IgD-negative memory B cell (primary cell): ENCODE measurements at regions not wholly inside any gene's neighbourhood (a gene's known extent, or its start where the extent isn't known, plus 50 kb on each side); places are given as distances from the start of the nearest gene placed in this dataset.
A peak's percentile ranks its signal among the peaks of the same experiment; 100 is the strongest.

Source experiments
- H3K27ac Mint-ChIP-seq, 3 donors: one replicate each; pipeline ENCODE4 v1.8.0; 2020 to 2022; ENCODE audit warnings: mild to moderate bottlenecking in 3 of 3, mixed read lengths in 3 of 3, moderate library complexity in 1 of 3
- H3K27me3 Mint-ChIP-seq: one replicate; pipeline ENCODE4 v1.8.0; 2021; ENCODE audit warnings: mixed read lengths
- H3K36me3 Mint-ChIP-seq: one replicate; pipeline ENCODE4 v1.8.0; 2020; ENCODE audit warnings: mild to moderate bottlenecking, mixed read lengths
- H3K4me1 Mint-ChIP-seq, 3 donors: one replicate each; pipeline ENCODE4 v1.8.0; 2020 to 2022; ENCODE audit warnings: mixed read lengths in 3 of 3, mild to moderate bottlenecking in 1 of 3
- H3K4me3 Mint-ChIP-seq, 4 donors: one replicate each; pipeline ENCODE4 v1.8.0; 2020 to 2022; ENCODE audit warnings: mild to moderate bottlenecking in 4 of 4, mixed read lengths in 4 of 4, moderate library complexity in 3 of 4
- H3K9me3 Mint-ChIP-seq, 3 donors: one replicate each; pipeline ENCODE4 v1.8.0; 2020 to 2021; ENCODE audit warnings: mixed read lengths in 3 of 3, mild to moderate bottlenecking in 1 of 3

GRCh38 chr4:82225030-82225429 lies 148.8 kb downstream of the HNRNPD start:
- Mint-ChIP-seq H3K9me3 (peaks cover 0 to 3% (median 3%) of the 10 kb centered on the region in 3 donors), H3K4me3 (peak overlapping the region in 1 of 4 donors; percentile 23), H3K36me3 (no peaks in the 10 kb centered on the region), H3K27ac (no peak overlapping the region), H3K27me3 (peaks cover 10% of the 10 kb centered on the region), H3K4me1 (peaks cover 4 to 11% (median 6%) of the 10 kb centered on the region in 3 donors)

- H3K36me3 Mint-ChIP-seq = no peaks in the 10 kb centered on the region
These were observed 150.1 kb downstream of the HNRNPD start for GRCh38 chr4:82223715-82224114.

DNA sequence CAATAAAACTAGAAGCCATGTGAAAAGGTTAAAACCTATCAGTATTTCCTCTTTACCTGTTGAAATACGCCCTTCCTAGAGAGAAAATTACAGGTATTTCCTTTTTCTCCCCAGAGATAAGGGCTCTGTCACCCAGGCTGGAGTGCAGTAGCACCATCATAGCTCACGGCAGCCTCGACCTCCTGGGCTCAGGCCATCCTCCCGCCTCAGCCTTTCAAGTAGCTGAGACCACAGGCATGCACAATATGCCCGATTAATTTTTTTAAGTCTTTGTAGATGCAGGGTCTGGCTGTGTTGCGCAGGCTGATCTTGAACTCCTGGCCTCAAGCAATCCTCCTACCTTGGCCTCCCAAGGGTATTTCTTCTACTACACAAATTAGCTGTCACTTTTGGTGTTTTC lies 154.4 kb downstream of the HNRNPD start:
- H3K36me3 Mint-ChIP-seq = no peaks in the 10 kb centered on the region
- H3K27me3 Mint-ChIP-seq = no peaks in the 10 kb centered on the region
- H3K27ac Mint-ChIP-seq = no peak overlapping the region
- H3K4me1 Mint-ChIP-seq = peaks cover 4 to 10% (median 10%) of the 10 kb centered on the region in 3 donors
- H3K4me3 Mint-ChIP-seq = no peak overlapping the region
- peaks cover 1 to 3% (median 3%) of the 10 kb centered on the region in 3 donors for H3K9me3 Mint-ChIP-seq

More at GRCh38 chr4:82223715-82224114, 150.1 kb downstream of the HNRNPD start:
- Mint-ChIP-seq H3K4me3 (peak overlapping the region in 3 of 4 donors; percentile 51 to 77 (median 54)), H3K27me3 (peaks cover 4% of the 10 kb centered on the region), H3K4me1 (peaks cover 4 to 13% (median 6%) of the 10 kb centered on the region in 3 donors), H3K9me3 (peaks cover 0 to 3% (median 3%) of the 10 kb centered on the region in 3 donors), H3K27ac (no peak overlapping the region)

- Mint-ChIP-seq H3K27me3 (no peaks in the 10 kb centered on the region), H3K27ac (no peak overlapping the region), H3K4me1 (peaks cover 4 to 7% (median 4%) of the 10 kb centered on the region in 3 donors), H3K36me3 (no peaks in the 10 kb centered on the region), H3K9me3 (peaks cover 1 to 3% (median 3%) of the 10 kb centered on the region in 3 donors), H3K4me3 (no peak overlapping the region)
These were observed 155.6 kb downstream of the HNRNPD start for GRCh38 chr4:82217986-82218715.

GRCh38 chr4:82216219-82216618 lies 157.6 kb downstream of the HNRNPD start:
- Mint-ChIP-seq H3K27me3 (peaks cover 1% of the 10 kb centered on the region), H3K9me3 (peaks cover 0 to 2% (median 1%) of the 10 kb centered on the region in 3 donors), H3K36me3 (no peaks in the 10 kb centered on the region), H3K27ac (no peak overlapping the region), H3K4me1 (peaks cover 4 to 8% (median 5%) of the 10 kb centered on the region in 3 donors), H3K4me3 (no peak overlapping the region)

- no peaks in the 10 kb centered on the region for H3K36me3 Mint-ChIP-seq
- H3K9me3 Mint-ChIP-seq = peaks cover 0 to 2% (median 1%) of the 10 kb centered on the region in 3 donors
- H3K27ac Mint-ChIP-seq = no peak overlapping the region
- H3K27me3 Mint-ChIP-seq = peaks cover 1% of the 10 kb centered on the region
- peaks cover 4 to 8% (median 6%) of the 10 kb centered on the region in 3 donors for H3K4me1 Mint-ChIP-seq
- H3K4me3 Mint-ChIP-seq = no peak overlapping the region
These were observed 158.0 kb downstream of the HNRNPD start for GRCh38 chr4:82215800-82216199.

- Mint-ChIP-seq H3K27me3 (peaks cover 1% of the 10 kb centered on the region), H3K9me3 (peaks cover 0 to 1% (median 0%) of the 10 kb centered on the region in 3 donors), H3K4me1 (peaks cover 4 to 8% (median 6%) of the 10 kb centered on the region in 3 donors), H3K36me3 (no peaks in the 10 kb centered on the region), H3K4me3 (no peak overlapping the region), H3K27ac (no peak overlapping the region)
These were observed 158.8 kb downstream of the HNRNPD start for GRCh38 chr4:82215039-82215438.

DNA sequence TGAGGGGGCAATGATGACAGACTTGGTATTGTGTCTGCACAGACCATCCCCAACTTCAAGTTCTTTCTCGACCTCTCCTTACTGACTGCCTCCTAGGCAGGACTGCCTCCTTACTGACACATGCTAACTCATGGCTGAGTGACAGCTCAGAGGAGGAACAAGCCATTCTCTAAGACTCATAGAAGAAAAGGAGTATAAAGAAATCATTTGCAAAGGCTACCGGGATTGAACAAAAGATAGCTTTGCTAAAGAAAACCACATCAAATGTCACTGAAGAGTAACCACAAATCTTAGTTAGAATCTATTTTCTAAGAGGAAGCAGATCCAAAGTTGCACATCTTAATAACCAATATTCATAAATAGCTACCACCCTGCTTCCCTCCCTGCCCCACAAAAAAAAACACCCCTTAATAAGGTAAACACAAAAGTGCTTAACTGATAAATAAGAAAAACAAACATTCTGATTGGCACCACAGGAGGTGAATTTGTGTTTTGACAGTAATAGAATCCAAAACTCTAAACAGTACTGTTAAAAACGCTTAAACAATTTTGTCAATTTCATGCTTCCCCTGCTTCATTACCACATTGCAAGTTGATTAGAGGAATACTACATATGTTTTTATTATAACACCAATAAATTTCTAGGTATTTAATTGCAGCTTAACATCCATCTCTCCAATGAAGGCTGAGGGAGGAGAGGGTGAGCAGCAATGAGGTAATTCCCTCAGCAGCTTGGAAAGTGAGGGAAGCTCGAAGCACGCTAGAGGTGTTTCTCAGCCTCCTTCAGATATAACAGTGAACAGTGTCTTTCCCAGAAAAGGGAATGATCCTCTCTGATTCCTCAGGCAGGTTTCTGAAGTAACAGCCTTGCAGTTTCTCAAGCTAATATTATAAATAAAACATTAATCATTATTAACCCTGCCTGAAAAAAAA lies 160.0 kb downstream of the HNRNPD start:
- no peak overlapping the region for H3K4me3 Mint-ChIP-seq
- no peaks in the 10 kb centered on the region for H3K36me3 Mint-ChIP-seq
- H3K4me1 Mint-ChIP-seq = peaks cover 4 to 6% (median 6%) of the 10 kb centered on the region in 3 donors
- peaks cover 1% of the 10 kb centered on the region for H3K27me3 Mint-ChIP-seq
- H3K27ac Mint-ChIP-seq = no peak overlapping the region
- peaks cover 0 to 1% (median 0%) of the 10 kb centered on the region in 3 donors for H3K9me3 Mint-ChIP-seq

DNA sequence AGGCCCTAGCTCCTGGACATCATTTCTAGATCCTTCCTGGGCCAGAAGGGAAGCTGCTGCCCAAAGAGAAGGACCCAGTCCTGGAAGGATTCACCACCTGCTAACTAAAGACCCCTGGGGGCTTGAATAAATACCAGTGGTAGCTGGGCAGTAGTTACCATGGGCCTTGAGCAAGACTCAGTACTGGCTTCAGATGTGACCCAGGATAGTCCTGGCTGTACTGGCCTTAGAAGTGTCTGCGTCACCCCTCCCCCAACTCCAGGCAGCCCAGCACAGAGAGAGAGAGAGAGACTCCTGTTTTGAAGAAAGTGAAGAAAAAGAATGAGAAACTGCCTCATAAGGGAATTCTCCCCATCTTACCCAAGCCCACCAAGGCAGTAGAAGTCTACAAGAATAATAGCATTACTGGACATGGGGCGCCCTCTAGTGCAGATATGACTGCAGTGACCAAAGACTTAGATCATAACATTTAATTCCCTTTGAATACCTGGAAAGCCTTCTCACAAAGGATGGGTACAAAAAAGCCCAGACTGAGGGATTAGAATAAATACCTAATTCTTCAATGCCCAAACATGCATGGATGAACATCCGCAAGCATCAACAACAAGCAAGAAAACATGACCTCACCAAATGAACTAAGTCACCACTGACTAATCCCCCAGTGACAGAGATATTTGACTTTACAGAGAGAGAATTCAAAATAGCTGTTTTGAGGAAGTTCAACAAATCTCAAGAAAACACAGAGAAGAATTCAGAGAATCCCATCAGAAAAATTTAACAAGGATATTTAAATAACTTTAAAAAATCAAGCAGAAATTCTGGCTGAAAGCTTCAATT lies 171.8 kb downstream of the HNRNPD start:
- no peaks in the 10 kb centered on the region for H3K36me3 Mint-ChIP-seq
- H3K27me3 Mint-ChIP-seq = peaks cover 3% of the 10 kb centered on the region
- peaks cover 0 to 6% (median 3%) of the 10 kb centered on the region in 3 donors for H3K9me3 Mint-ChIP-seq
- H3K27ac Mint-ChIP-seq = no peak overlapping the region
- no peaks in the 10 kb centered on the region for H3K4me1 Mint-ChIP-seq
- H3K4me3 Mint-ChIP-seq = no peak overlapping the region

DNA sequence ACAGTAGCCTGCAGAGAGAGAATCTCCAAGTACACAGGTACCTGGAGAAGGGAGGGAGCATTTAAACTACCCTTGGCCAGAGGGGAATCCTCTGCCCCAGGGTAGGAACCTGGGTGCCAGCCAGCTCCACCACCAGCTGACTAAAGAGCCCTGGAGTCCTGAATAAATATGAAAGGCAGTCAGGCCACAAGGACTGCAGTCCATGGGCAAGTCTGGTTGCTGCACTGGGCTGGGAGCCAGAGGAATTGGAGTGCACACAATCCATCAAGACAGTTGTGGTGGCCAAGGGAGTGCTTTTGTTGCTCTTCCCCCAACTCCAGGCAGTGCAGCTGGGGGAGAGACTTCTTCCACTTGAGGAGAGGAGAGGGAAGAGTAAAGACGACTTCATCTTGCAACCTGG lies 172.5 kb downstream of the HNRNPD start:
- Mint-ChIP-seq H3K4me1 (no peaks in the 10 kb centered on the region), H3K27ac (peak overlapping the region in 1 of 3 donors; percentile 73), H3K4me3 (no peak overlapping the region), H3K9me3 (peaks cover 0 to 5% (median 0%) of the 10 kb centered on the region in 3 donors), H3K36me3 (no peaks in the 10 kb centered on the region), H3K27me3 (peaks cover 3% of the 10 kb centered on the region)

DNA sequence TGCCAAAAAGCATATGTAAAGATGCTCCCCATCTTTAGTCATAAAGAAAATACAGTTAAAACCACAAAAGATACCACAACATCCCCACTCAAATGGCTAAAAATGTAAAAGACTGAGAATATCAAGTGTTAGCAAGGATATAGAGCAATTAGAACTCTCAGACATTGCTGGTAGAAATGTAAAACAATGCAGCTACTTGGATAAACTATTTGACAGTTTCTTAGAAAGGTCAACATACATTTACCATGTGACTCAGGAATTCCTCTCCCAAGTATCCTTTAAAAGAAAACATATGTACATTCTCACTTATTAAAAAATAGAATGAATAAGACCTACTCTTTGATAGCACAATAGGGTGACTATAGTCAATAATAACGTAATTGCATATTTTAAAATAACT lies 173.7 kb downstream of the HNRNPD start:
- H3K27ac Mint-ChIP-seq = no peak overlapping the region
- H3K4me1 Mint-ChIP-seq = no peaks in the 10 kb centered on the region
- H3K9me3 Mint-ChIP-seq = peaks cover 0 to under 1% (median 0%) of the 10 kb centered on the region in 3 donors
- no peaks in the 10 kb centered on the region for H3K36me3 Mint-ChIP-seq
- H3K4me3 Mint-ChIP-seq = no peak overlapping the region
- peaks cover 3% of the 10 kb centered on the region for H3K27me3 Mint-ChIP-seq

GRCh38 chr4:82194329-82194728 lies 179.5 kb downstream of the HNRNPD start:
- no peak overlapping the region for H3K4me3 Mint-ChIP-seq
- H3K27ac Mint-ChIP-seq = no peak overlapping the region
- H3K4me1 Mint-ChIP-seq = no peaks in the 10 kb centered on the region
- no peaks in the 10 kb centered on the region for H3K36me3 Mint-ChIP-seq
- H3K27me3 Mint-ChIP-seq = peaks cover 2% of the 10 kb centered on the region
- H3K9me3 Mint-ChIP-seq = no peaks in the 10 kb centered on the region

DNA sequence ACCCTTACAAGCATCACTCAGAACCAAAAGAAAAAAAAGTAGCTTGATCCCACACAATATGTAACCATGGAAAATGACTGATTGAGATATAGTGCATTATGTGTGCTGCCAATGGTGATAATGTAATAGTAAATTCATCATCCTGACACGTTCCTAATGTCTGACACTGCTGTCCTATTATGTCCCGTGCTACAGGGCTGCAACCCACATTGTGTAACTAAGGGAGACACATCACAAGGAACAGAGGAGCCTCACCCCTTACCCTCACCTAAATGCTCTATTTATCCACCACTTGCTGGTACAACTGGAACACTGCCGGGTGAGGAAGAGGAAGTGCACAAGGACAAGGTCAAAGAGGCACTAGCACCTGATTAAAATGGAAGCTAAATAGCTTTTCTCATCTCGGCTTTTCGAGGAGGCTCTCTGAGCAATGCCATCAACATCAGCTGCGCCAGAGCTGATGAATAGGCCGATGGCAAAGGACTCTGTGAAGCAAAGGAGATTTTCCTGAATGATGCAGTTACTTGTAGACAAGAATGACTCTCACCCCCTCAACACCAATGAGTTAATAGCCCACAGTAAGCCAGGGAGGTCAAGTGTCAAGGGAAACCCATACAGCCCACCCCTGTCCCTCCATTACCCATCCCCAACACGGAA lies 181.6 kb downstream of the HNRNPD start:
- H3K27me3 Mint-ChIP-seq = peaks cover 2% of the 10 kb centered on the region
- H3K36me3 Mint-ChIP-seq = peaks cover 2% of the 10 kb centered on the region
- H3K4me3 Mint-ChIP-seq = no peak overlapping the region
- H3K4me1 Mint-ChIP-seq = no peaks in the 10 kb centered on the region
- H3K9me3 Mint-ChIP-seq = peaks cover 0 to 2% (median 0%) of the 10 kb centered on the region in 3 donors
- H3K27ac Mint-ChIP-seq = no peak overlapping the region

GRCh38 chr4:82181789-82182188 lies 192.0 kb downstream of the HNRNPD start:
- Mint-ChIP-seq H3K27me3 (peaks cover 9% of the 10 kb centered on the region), H3K4me1 (no peaks in the 10 kb centered on the region), H3K27ac (no peak overlapping the region), H3K4me3 (no peak overlapping the region), H3K36me3 (peaks cover 2% of the 10 kb centered on the region), H3K9me3 (no peaks in the 10 kb centered on the region)
